PC-9 (cell line): ENCODE measurements at regions not wholly inside any gene's neighbourhood (a gene's known extent, or its start where the extent isn't known, plus 50 kb on each side); places are given as distances from the start of the nearest gene placed in this dataset.

ENCODE experiments used
- BruUV-seq: library from RNA; stranded (reverse); fragments of 400-500 nt; replicated peaks from 2 replicates; lab custom pipeline; 2021; lab: Mats Ljungman, UMichigan
- CTCF ChIA-PET: fragments of 300-600 bp; sonication (Branson Sonifier 250); formaldehyde crosslinking; loops from one replicate; lab custom pipeline; 2022; ENCODE audit warnings: antibody characterized with exemption; lab: Charles Lee
- POLR2A ChIA-PET: fragments of 300-600 bp; sonication (Branson Sonifier 250); formaldehyde crosslinking; loops from one replicate; lab custom pipeline; 2022; ENCODE audit warnings: antibody characterized with exemption; ENCODE audit not compliant: unreplicated experiment; lab: Charles Lee
- DNase-seq, 2 experiments: peaks; one replicate each; pipeline versions ENCODE4 v3.0.0 to v3.0.0-alpha.2; 2015 to 2022; ENCODE audit warnings: mixed read lengths in 1 of 2
- H2AFZ ChIP-seq: fragments of 200-600 bp; sonication (generic); 2 replicates; pipeline ENCODE4 v1.8.1; 2017; ENCODE audit warnings: antibody characterized with exemption
- H3F3A ChIP-seq: fragments of 200-600 bp; sonication (generic); 2 replicates; pipeline ENCODE4 v1.8.1; 2017; ENCODE audit warnings: antibody characterized with exemption, mild to moderate bottlenecking, low read depth; ENCODE audit not compliant: insufficient read depth
- H3K27ac ChIP-seq: fragments of 200-600 bp; sonication (generic); 2 replicates; pipeline ENCODE4 v1.6.1; 2016; ENCODE audit warnings: mixed run types
- H3K27me3 ChIP-seq: fragments of 200-600 bp; sonication (generic); 2 replicates; pipeline ENCODE4 v1.6.1; 2016; ENCODE audit warnings: low read depth, mixed run types; ENCODE audit not compliant: insufficient read depth
- H3K36me3 ChIP-seq: fragments of 200-600 bp; sonication (generic); 2 replicates; pipeline ENCODE4 v1.6.1; 2016; ENCODE audit warnings: low read depth, mixed run types
- H3K4me1 ChIP-seq: fragments of 200-600 bp; sonication (generic); replicated peaks from 2 replicates; pipeline ENCODE4 v1.6.1; 2016; ENCODE audit warnings: mixed run types; ENCODE audit not compliant: insufficient read depth
- H3K4me2 ChIP-seq: fragments of 200-600 bp; sonication (generic); 2 replicates; pipeline ENCODE4 v1.6.1; 2017; ENCODE audit warnings: mixed run types
- H3K4me3 ChIP-seq: fragments of 200-600 bp; sonication (generic); 2 replicates; pipeline ENCODE4 v1.6.1; 2016; ENCODE audit warnings: mixed run types
- H3K79me2 ChIP-seq: fragments of 200-600 bp; sonication (generic); 2 replicates; pipeline ENCODE4 v1.6.1; 2017; ENCODE audit warnings: low read depth, mixed run types
- H3K9me2 ChIP-seq: fragments of 200-600 bp; sonication (generic); 2 replicates; pipeline ENCODE4 v1.8.1; 2017; ENCODE audit warnings: mild to moderate bottlenecking; ENCODE audit not compliant: insufficient read depth
- H3K9me3 ChIP-seq: fragments of 200-600 bp; sonication (generic); 2 replicates; pipeline ENCODE4 v1.8.1; 2016; ENCODE audit warnings: low read depth; ENCODE audit not compliant: insufficient read depth
- H4K20me1 ChIP-seq: fragments of 200-600 bp; sonication (generic); 2 replicates; pipeline ENCODE4 v1.8.1; 2017; ENCODE audit not compliant: insufficient read depth
- CTCF ChIP-seq: fragments of 200-600 bp; sonication (generic); conservative IDR thresholded peaks from 2 replicates; pipeline ENCODE4 v1.6.1; 2017; ENCODE audit warnings: mixed run types, antibody characterized with exemption, mild to moderate bottlenecking, moderate library complexity
- EZH2 ChIP-seq: fragments of 200-600 bp; sonication (generic); IDR thresholded peaks from 2 replicates; pipeline ENCODE4 v1.8.0; 2017; ENCODE audit warnings: antibody characterized with exemption, low read depth
- intact Hi-C: fragments of 100-400 bp; cut with micrococcal nuclease; formaldehyde crosslinking; loops from one replicate; pipeline ENCODE4 v1.10.0; 2022; ENCODE audit not compliant: unreplicated experiment

- intact Hi-C loops = no loop called here
- Histone ChIP-seq H3F3A (no peaks in the 10 kb centered on the region), H3K27me3 (no peaks in the 10 kb centered on the region), H3K36me3 (no peaks in the 10 kb centered on the region), H2AFZ (no peak overlapping the region), H3K9me2 (no peaks in the 10 kb centered on the region), H3K79me2 (no peaks in the 10 kb centered on the region), H3K27ac (no peak overlapping the region), H4K20me1 (no peaks in the 10 kb centered on the region), H3K4me3 (no peak overlapping the region), H3K4me1 (no peaks in the 10 kb centered on the region), H3K4me2 (no peak overlapping the region), H3K9me3 (peaks cover 7% of the 10 kb centered on the region; the same call in 1 of the 2 replicates)
- ChIA-PET CTCF (no interaction called here), POLR2A (no interaction called here)
- DNase-seq = no peak
- TF ChIP-seq CTCF (no peak), EZH2 (no peak)
- BruUV-seq = no TSS peak
These were observed 628.8 kb downstream of the NR2F1-AS1 start for GRCh38 chr5:92952243-92952642.

- Histone ChIP-seq H4K20me1 (no peaks in the 10 kb centered on the region), H3K4me2 (no peak overlapping the region), H3F3A (no peaks in the 10 kb centered on the region), H3K9me3 (peaks cover 7% of the 10 kb centered on the region; the same call in 1 of the 2 replicates), H3K36me3 (no peaks in the 10 kb centered on the region), H3K4me1 (no peaks in the 10 kb centered on the region), H3K9me2 (no peaks in the 10 kb centered on the region), H3K4me3 (no peak overlapping the region), H3K79me2 (no peaks in the 10 kb centered on the region), H3K27ac (no peak overlapping the region), H3K27me3 (no peaks in the 10 kb centered on the region), H2AFZ (no peak overlapping the region)
- TF ChIP-seq CTCF (no peak), EZH2 (no peak)
- no peak for DNase-seq
- no TSS peak for BruUV-seq
- intact Hi-C loops = no loop called here
- ChIA-PET CTCF (no interaction called here), POLR2A (no interaction called here)
These were observed 629.3 kb downstream of the NR2F1-AS1 start for GRCh38 chr5:92951746-92952145.

- DNase-seq = no peak
- CTCF ChIA-PET = no interaction called here
- BruUV-seq = no TSS peak
- peaks cover 5% of the 10 kb centered on the region; the same call in 1 of the 2 replicates for H3K4me1 ChIP-seq
- no peak overlapping the region for H2AFZ ChIP-seq
- POLR2A ChIA-PET = no interaction called here
- no peak overlapping the region for H3K4me3 ChIP-seq
- H4K20me1 ChIP-seq = no peaks in the 10 kb centered on the region
- no peaks in the 10 kb centered on the region for H3F3A ChIP-seq
- H3K79me2 ChIP-seq = no peaks in the 10 kb centered on the region
- intact Hi-C loops = no loop called here
- H3K27ac ChIP-seq = no peak overlapping the region
- no peak for TF ChIP-seq CTCF
- TF ChIP-seq EZH2 = no peak
- H3K36me3 ChIP-seq = no peaks in the 10 kb centered on the region
- H3K4me2 ChIP-seq = no peak overlapping the region
- H3K9me3 ChIP-seq = peaks cover 7% of the 10 kb centered on the region; the same call in 1 of the 2 replicates
- no peaks in the 10 kb centered on the region for H3K9me2 ChIP-seq
- no peaks in the 10 kb centered on the region for H3K27me3 ChIP-seq
These were observed 634.5 kb downstream of the NR2F1-AS1 start for GRCh38 chr5:92946546-92946945.
